WTC11 (cell line): ENCODE measurements at regions not wholly inside any gene's neighbourhood (a gene's known extent, or its start where the extent isn't known, plus 50 kb on each side); places are given as distances from the start of the nearest gene placed in this dataset.

ENCODE experiments used
- ATAC-seq: fragments of 200-7000 bp; cut with Tn5 transposase; 2 replicates; pipeline ENCODE4 v1.10.0; 2021; ENCODE audit warnings: mild to moderate bottlenecking, moderate library complexity
- CTCF ChIA-PET: fragments of 300-600 bp; sonication (Branson Sonifier 250); formaldehyde crosslinking; loops from one replicate; lab custom pipeline; 2021; ENCODE audit warnings: antibody characterized with exemption; lab: Charles Lee
- POLR2A ChIA-PET: fragments of 350-600 bp; sonication (Branson Sonifier 250); formaldehyde crosslinking; loops from one replicate; lab custom pipeline; 2021; ENCODE audit warnings: antibody characterized with exemption; lab: Charles Lee
- DNase-seq: peaks from one replicate; pipeline ENCODE4 v3.0.0; 2021; ENCODE audit warnings: low spot score
- H3K27ac Mint-ChIP-seq: 2 replicates; pipeline ENCODE4 v1.8.0; 2021; ENCODE audit warnings: mixed read lengths
- H3K27me3 Mint-ChIP-seq: 2 replicates; pipeline ENCODE4 v1.8.0; 2021; ENCODE audit warnings: low read depth, mild to moderate bottlenecking, moderate library complexity, mixed read lengths
- H3K36me3 Mint-ChIP-seq: 2 replicates; pipeline ENCODE4 v1.8.0; 2021; ENCODE audit warnings: mixed read lengths
- H3K4me1 Mint-ChIP-seq: 2 replicates; pipeline ENCODE4 v1.8.0; 2022; ENCODE audit warnings: mixed read lengths
- H3K4me3 Mint-ChIP-seq: 2 replicates; pipeline ENCODE4 v1.8.0; 2021; ENCODE audit warnings: mild to moderate bottlenecking, moderate library complexity, mixed read lengths
- H3K9me3 Mint-ChIP-seq: 2 replicates; pipeline ENCODE4 v1.8.0; 2021; ENCODE audit warnings: mixed read lengths
- EMX1 ChIP-seq: fragments of 250-450 bp; sonication (Bioruptor Pico); IDR thresholded peaks from 2 replicates; pipeline ENCODE4 v1.8.0; 2021; ENCODE audit warnings: mild to moderate bottlenecking
- ESRRA ChIP-seq: sonication (generic); formaldehyde crosslinking; IDR thresholded peaks from 2 replicates; pipeline ENCODE4 v1.8.1; 2022; ENCODE audit warnings: mild to moderate bottlenecking, missing genetic modification reagents, borderline replicate concordance
- GRHL2 ChIP-seq: fragments of 250-450 bp; sonication (Bioruptor Pico); IDR thresholded peaks from 2 replicates; pipeline ENCODE4 v1.8.0; 2022; ENCODE audit warnings: mild to moderate bottlenecking, moderate library complexity; ENCODE audit not compliant: insufficient replicate concordance, severe bottlenecking
- GTF2I ChIP-seq: fragments of 250-450 bp; sonication (Bioruptor Pico); conservative IDR thresholded peaks from 2 replicates; pipeline ENCODE4 v1.4.0; 2021; ENCODE audit warnings: mild to moderate bottlenecking
- NFE2L1 ChIP-seq: sonication (generic); formaldehyde crosslinking; IDR thresholded peaks from 2 replicates; pipeline ENCODE4 v1.8.1; 2023; ENCODE audit warnings: missing genetic modification reagents
- NR2C2 ChIP-seq: sonication (generic); formaldehyde crosslinking; IDR thresholded peaks from 2 replicates; pipeline ENCODE4 v1.8.0; 2022; ENCODE audit warnings: mild to moderate bottlenecking, missing genetic modification reagents
- NR3C1 ChIP-seq: sonication (generic); formaldehyde crosslinking; conservative IDR thresholded peaks from 2 replicates; pipeline ENCODE4 v1.8.1; 2023; ENCODE audit warnings: low read depth, mild to moderate bottlenecking, missing genetic modification reagents
- RELA ChIP-seq: sonication (generic); formaldehyde crosslinking; IDR thresholded peaks from 2 replicates; pipeline ENCODE4 v1.8.1; 2022; ENCODE audit warnings: missing genetic modification reagents, mild to moderate bottlenecking, borderline replicate concordance
- SP1 ChIP-seq: sonication (generic); formaldehyde crosslinking; conservative IDR thresholded peaks from 2 replicates; pipeline ENCODE4 v1.8.1; 2022; ENCODE audit warnings: missing genetic modification reagents
- TP53 ChIP-seq: sonication (generic); formaldehyde crosslinking; IDR thresholded peaks from 2 replicates; pipeline ENCODE4 v1.8.1; 2023; ENCODE audit warnings: mild to moderate bottlenecking, missing genetic modification reagents
- ZNF232 ChIP-seq: sonication (generic); formaldehyde crosslinking; IDR thresholded peaks from 2 replicates; pipeline ENCODE4 v1.8.0; 2022; ENCODE audit warnings: mild to moderate bottlenecking, missing genetic modification reagents
- ZNF317 ChIP-seq: sonication (generic); formaldehyde crosslinking; IDR thresholded peaks from 2 replicates; pipeline ENCODE4 v1.8.1; 2023; ENCODE audit warnings: low read depth, mild to moderate bottlenecking, moderate library complexity, missing genetic modification reagents, borderline replicate concordance
- TF ChIP-seq, protein P1 (sequence below): sonication (generic); formaldehyde crosslinking; IDR thresholded peaks from 2 replicates; pipeline ENCODE4 v1.8.0; 2022; ENCODE audit warnings: mild to moderate bottlenecking, missing genetic modification reagents
- TF ChIP-seq, protein P2 (sequence below): fragments of 250-450 bp; sonication (Bioruptor Pico); IDR thresholded peaks from 2 replicates; pipeline ENCODE4 v1.9.0; 2021; ENCODE audit warnings: mild to moderate bottlenecking
- TF ChIP-seq, protein P3 (sequence below): sonication (generic); formaldehyde crosslinking; IDR thresholded peaks from 2 replicates; pipeline ENCODE4 v1.8.1; 2022; ENCODE audit warnings: mild to moderate bottlenecking, missing genetic modification reagents, moderate library complexity, borderline replicate concordance
- TF ChIP-seq, protein P4 (sequence below): sonication (generic); formaldehyde crosslinking; IDR thresholded peaks from 2 replicates; pipeline ENCODE4 v1.8.0; 2022; ENCODE audit warnings: missing genetic modification reagents
- TF ChIP-seq, protein P5 (sequence below): sonication (generic); formaldehyde crosslinking; IDR thresholded peaks from 2 replicates; pipeline ENCODE4 v1.8.0; 2022; ENCODE audit warnings: mild to moderate bottlenecking, missing genetic modification reagents
- TF ChIP-seq, protein P6 (sequence below): sonication (generic); formaldehyde crosslinking; IDR thresholded peaks from 2 replicates; pipeline ENCODE4 v1.8.1; 2022; ENCODE audit warnings: low read depth, mild to moderate bottlenecking, moderate library complexity, missing genetic modification reagents, borderline replicate concordance
- TF ChIP-seq, protein P7 (sequence below): sonication (generic); formaldehyde crosslinking; IDR thresholded peaks from 2 replicates; pipeline ENCODE4 v1.8.1; 2023; ENCODE audit warnings: mild to moderate bottlenecking, moderate library complexity, missing genetic modification reagents
- TF ChIP-seq, protein P8 (sequence below): fragments of 250-450 bp; sonication (Bioruptor Pico); conservative IDR thresholded peaks from 2 replicates; pipeline ENCODE4 v1.9.0; 2021; ENCODE audit warnings: mild to moderate bottlenecking
- TF ChIP-seq, protein P9 (sequence below): sonication (generic); formaldehyde crosslinking; IDR thresholded peaks from 2 replicates; pipeline ENCODE4 v1.8.1; 2022; ENCODE audit warnings: missing genetic modification reagents, borderline replicate concordance

DNA sequence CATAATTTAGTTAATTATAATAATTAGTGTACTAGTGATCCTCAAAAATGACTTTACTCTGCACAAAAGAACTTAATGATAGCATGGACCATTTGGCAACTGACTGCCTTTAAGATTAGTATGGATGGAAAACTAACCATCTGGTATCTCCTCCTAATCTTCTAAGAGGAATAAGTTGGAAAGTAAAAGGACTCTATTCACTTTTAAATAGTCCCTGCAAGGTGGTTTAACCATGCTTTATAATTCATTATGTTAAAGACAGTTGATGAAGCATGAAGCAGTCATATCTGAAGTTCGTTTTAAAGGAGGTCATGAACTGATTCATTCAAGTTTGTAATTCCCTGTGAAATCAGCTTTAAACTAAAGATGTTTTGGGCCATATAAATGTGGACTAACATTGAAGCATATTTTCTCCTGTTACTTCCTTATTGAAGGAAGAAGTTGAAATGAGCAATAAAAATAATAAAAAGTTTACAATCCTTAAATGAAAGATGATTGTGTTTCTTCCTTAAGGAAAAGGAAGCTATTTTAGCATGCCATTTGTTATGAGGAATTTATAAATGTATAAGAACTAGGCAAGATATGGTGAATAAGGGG, 446.0 kb downstream of the XIRP2 start (continued):
- TF ChIP-seq, protein P1, sequence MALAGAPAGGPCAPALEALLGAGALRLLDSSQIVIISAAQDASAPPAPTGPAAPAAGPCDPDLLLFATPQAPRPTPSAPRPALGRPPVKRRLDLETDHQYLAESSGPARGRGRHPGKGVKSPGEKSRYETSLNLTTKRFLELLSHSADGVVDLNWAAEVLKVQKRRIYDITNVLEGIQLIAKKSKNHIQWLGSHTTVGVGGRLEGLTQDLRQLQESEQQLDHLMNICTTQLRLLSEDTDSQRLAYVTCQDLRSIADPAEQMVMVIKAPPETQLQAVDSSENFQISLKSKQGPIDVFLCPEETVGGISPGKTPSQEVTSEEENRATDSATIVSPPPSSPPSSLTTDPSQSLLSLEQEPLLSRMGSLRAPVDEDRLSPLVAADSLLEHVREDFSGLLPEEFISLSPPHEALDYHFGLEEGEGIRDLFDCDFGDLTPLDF (CRISPR knock-in tag) = no peak
- no peak for TF ChIP-seq ESRRA (CRISPR knock-in tag)
- TF ChIP-seq GTF2I (CRISPR knock-in tag) = no peak
- no peak for TF ChIP-seq ZNF317 (CRISPR knock-in tag)
- no peak for TF ChIP-seq NR2C2
- TF ChIP-seq NR3C1 (CRISPR knock-in tag) = no peak
- TF ChIP-seq GRHL2 = no peak
- TF ChIP-seq, protein P2, sequence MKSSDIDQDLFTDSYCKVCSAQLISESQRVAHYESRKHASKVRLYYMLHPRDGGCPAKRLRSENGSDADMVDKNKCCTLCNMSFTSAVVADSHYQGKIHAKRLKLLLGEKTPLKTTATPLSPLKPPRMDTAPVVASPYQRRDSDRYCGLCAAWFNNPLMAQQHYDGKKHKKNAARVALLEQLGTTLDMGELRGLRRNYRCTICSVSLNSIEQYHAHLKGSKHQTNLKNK (CRISPR knock-in tag) = no peak
- TF ChIP-seq, protein P3, sequence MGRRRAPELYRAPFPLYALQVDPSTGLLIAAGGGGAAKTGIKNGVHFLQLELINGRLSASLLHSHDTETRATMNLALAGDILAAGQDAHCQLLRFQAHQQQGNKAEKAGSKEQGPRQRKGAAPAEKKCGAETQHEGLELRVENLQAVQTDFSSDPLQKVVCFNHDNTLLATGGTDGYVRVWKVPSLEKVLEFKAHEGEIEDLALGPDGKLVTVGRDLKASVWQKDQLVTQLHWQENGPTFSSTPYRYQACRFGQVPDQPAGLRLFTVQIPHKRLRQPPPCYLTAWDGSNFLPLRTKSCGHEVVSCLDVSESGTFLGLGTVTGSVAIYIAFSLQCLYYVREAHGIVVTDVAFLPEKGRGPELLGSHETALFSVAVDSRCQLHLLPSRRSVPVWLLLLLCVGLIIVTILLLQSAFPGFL = no peak
- TF ChIP-seq, protein P4, sequence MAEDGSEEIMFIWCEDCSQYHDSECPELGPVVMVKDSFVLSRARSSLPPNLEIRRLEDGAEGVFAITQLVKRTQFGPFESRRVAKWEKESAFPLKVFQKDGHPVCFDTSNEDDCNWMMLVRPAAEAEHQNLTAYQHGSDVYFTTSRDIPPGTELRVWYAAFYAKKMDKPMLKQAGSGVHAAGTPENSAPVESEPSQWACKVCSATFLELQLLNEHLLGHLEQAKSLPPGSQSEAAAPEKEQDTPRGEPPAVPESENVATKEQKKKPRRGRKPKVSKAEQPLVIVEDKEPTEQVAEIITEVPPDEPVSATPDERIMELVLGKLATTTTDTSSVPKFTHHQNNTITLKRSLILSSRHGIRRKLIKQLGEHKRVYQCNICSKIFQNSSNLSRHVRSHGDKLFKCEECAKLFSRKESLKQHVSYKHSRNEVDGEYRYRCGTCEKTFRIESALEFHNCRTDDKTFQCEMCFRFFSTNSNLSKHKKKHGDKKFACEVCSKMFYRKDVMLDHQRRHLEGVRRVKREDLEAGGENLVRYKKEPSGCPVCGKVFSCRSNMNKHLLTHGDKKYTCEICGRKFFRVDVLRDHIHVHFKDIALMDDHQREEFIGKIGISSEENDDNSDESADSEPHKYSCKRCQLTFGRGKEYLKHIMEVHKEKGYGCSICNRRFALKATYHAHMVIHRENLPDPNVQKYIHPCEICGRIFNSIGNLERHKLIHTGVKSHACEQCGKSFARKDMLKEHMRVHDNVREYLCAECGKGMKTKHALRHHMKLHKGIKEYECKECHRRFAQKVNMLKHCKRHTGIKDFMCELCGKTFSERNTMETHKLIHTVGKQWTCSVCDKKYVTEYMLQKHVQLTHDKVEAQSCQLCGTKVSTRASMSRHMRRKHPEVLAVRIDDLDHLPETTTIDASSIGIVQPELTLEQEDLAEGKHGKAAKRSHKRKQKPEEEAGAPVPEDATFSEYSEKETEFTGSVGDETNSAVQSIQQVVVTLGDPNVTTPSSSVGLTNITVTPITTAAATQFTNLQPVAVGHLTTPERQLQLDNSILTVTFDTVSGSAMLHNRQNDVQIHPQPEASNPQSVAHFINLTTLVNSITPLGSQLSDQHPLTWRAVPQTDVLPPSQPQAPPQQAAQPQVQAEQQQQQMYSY (CRISPR knock-in tag) = no peak

DNA sequence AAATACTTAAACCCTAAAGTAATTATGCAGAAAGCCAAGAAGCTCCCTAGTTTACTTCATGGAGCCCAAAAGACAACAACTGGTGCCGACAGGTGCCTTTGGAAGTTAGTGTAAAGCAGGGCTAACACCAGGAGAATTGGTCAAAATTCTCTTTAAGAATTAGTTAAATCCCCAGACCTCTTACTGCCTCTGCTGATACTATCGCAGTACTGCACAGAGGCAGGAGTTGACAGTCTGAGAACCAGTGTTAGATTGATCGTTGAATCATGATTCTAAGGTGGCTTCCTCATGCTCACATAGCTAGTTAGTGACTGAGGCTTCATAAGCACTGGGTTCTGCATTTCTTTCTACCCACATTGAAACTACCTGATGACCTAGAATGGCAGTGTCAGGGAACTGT, 445.0 kb downstream of the XIRP2 start:
- CTCF ChIA-PET = interaction anchor here (0.9 to 2.6 kb wide), 7 partner anchors 9 to 785 kb away, joined by 3 to 14 read pairs (median 4); no protein-coding TSS in a partner anchor
- Mint-ChIP-seq H3K36me3 (peaks cover 13% of the 10 kb centered on the region), H3K9me3 (peaks cover 17% of the 10 kb centered on the region)
- no peak for TF ChIP-seq EMX1 (CRISPR knock-in tag)
- TF ChIP-seq, protein P5, sequence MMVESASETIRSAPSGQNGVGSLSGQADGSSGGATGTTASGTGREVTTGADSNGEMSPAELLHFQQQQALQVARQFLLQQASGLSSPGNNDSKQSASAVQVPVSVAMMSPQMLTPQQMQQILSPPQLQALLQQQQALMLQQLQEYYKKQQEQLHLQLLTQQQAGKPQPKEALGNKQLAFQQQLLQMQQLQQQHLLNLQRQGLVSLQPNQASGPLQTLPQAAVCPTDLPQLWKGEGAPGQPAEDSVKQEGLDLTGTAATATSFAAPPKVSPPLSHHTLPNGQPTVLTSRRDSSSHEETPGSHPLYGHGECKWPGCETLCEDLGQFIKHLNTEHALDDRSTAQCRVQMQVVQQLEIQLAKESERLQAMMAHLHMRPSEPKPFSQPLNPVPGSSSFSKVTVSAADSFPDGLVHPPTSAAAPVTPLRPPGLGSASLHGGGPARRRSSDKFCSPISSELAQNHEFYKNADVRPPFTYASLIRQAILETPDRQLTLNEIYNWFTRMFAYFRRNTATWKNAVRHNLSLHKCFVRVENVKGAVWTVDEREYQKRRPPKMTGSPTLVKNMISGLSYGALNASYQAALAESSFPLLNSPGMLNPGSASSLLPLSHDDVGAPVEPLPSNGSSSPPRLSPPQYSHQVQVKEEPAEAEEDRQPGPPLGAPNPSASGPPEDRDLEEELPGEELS = no peak
- TF ChIP-seq TP53 (CRISPR knock-in tag) = no peak
- TF ChIP-seq SP1 (CRISPR knock-in tag) = no peak
- TF ChIP-seq, protein P6, sequence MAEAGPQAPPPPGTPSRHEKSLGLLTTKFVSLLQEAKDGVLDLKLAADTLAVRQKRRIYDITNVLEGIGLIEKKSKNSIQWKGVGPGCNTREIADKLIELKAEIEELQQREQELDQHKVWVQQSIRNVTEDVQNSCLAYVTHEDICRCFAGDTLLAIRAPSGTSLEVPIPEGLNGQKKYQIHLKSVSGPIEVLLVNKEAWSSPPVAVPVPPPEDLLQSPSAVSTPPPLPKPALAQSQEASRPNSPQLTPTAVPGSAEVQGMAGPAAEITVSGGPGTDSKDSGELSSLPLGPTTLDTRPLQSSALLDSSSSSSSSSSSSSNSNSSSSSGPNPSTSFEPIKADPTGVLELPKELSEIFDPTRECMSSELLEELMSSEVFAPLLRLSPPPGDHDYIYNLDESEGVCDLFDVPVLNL (CRISPR knock-in tag) = no peak
- TF ChIP-seq, protein P7, sequence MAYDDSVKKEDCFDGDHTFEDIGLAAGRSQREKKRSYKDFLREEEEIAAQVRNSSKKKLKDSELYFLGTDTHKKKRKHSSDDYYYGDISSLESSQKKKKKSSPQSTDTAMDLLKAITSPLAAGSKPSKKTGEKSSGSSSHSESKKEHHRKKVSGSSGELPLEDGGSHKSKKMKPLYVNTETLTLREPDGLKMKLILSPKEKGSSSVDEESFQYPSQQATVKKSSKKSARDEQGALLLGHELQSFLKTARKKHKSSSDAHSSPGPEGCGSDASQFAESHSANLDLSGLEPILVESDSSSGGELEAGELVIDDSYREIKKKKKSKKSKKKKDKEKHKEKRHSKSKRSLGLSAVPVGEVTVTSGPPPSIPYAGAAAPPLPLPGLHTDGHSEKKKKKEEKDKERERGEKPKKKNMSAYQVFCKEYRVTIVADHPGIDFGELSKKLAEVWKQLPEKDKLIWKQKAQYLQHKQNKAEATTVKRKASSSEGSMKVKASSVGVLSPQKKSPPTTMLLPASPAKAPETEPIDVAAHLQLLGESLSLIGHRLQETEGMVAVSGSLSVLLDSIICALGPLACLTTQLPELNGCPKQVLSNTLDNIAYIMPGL (CRISPR knock-in tag) = no peak
- TF ChIP-seq RELA (CRISPR knock-in tag) = no peak
- TF ChIP-seq, protein P8, sequence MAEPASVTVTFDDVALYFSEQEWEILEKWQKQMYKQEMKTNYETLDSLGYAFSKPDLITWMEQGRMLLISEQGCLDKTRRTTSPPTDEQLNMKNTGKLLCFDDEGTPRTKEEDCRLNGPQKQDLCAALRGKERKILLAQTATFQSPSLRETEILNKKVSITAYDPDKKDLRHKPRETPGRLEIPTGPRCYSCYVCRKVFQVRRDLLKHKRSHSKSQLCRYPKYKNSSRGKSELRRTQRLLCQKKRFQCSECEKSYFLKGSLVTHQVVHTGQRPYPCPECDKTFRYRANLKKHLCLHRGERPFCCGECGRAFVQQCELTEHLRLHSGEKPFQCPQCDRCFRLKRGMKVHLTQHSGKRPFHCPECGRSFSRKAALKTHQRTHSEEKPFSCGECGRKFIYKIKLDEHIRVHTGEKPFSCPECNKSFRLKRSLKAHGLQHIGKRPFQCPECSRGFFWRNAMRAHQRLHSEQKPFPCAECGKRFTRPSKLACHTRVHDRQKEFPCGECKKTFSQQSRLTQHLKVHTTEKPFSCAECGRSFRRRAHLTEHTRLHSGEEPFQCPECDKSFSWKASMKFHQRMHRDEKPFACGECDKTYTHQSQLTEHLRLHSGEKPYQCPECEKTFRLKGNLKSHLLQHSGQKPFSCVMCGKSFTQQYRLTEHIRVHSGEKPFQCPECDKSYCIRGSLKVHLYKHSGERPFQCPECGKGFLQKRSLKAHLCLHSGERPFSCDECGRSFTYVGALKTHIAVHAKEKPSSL (CRISPR knock-in tag) = no peak
- TF ChIP-seq ZNF232 = no peak
- TF ChIP-seq, protein P9, sequence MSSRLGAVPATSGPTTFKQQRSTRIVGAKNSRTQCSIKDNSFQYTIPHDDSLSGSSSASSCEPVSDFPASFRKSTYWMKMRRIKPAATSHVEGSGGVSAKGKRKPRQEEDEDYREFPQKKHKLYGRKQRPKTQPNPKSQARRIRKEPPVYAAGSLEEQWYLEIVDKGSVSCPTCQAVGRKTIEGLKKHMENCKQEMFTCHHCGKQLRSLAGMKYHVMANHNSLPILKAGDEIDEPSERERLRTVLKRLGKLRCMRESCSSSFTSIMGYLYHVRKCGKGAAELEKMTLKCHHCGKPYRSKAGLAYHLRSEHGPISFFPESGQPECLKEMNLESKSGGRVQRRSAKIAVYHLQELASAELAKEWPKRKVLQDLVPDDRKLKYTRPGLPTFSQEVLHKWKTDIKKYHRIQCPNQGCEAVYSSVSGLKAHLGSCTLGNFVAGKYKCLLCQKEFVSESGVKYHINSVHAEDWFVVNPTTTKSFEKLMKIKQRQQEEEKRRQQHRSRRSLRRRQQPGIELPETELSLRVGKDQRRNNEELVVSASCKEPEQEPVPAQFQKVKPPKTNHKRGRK (CRISPR knock-in tag) = no peak
- no peak for TF ChIP-seq NFE2L1

More for the DNA sequence above, 445.0 kb downstream of the XIRP2 start:
- peak overlapping the region; percentile 91 for H3K27ac Mint-ChIP-seq
- peaks cover 91% of the 10 kb centered on the region for H3K4me1 Mint-ChIP-seq
- DNase-seq = no peak
- POLR2A ChIA-PET = no interaction called here
- H3K4me3 Mint-ChIP-seq = no peak overlapping the region
- H3K27me3 Mint-ChIP-seq = no peaks in the 10 kb centered on the region
- peak; percentile 11 for ATAC-seq
